ENCODE measurements at regions not wholly inside any gene's neighbourhood (a gene's known extent, or its start where the extent isn't known, plus 50 kb on each side); places are given as distances from the start of the nearest gene placed in this dataset.
A peak's percentile ranks its signal among the peaks of the same experiment; 100 is the strongest.

- FAIRE-seq: peak; percentile 42
- no peak for DNase-seq (ENCODE audit: insufficient read length)
- TF ChIP-seq POLR2A (IDR thresholded peaks at IDR 0.05; ENCODE audit: low read depth, low read length) (no peak), TAF1 (IDR thresholded peaks at IDR 0.05; ENCODE audit: borderline replicate concordance, low read depth, low read length) (no peak), POLR2AphosphoS5 (IDR thresholded peaks at IDR 0.05; ENCODE audit: low read depth, low read length) (no peak)
Observed at GRCh38 chr5:134063188-134063820, 51.2 kb upstream of the TCF7 start.

- no peak for TF ChIP-seq TAF1 (IDR thresholded peaks at IDR 0.05; ENCODE audit: borderline replicate concordance, low read depth, low read length)
- no peak for TF ChIP-seq POLR2A (IDR thresholded peaks at IDR 0.05; ENCODE audit: low read depth, low read length)
- no peak for TF ChIP-seq POLR2AphosphoS5 (IDR thresholded peaks at IDR 0.05; ENCODE audit: low read depth, low read length)
- DNase-seq (ENCODE audit: insufficient read length): no peak
- FAIRE-seq: no peak
Observed at GRCh38 chr5:134059758-134060495, 54.6 kb upstream of the TCF7 start.

GRCh38 chr5:134055015-134055414 lies 50.2 kb upstream of the VDAC1 start:
- no peak for FAIRE-seq
- TF ChIP-seq POLR2A (IDR thresholded peaks at IDR 0.05; ENCODE audit: low read depth, low read length): no peak
- TF ChIP-seq TAF1 (IDR thresholded peaks at IDR 0.05; ENCODE audit: borderline replicate concordance, low read depth, low read length): no peak
- no peak for TF ChIP-seq POLR2AphosphoS5 (IDR thresholded peaks at IDR 0.05; ENCODE audit: low read depth, low read length)
- DNase-seq (ENCODE audit: insufficient read length): no peak

All from GM12892 (cell line).